Effector memory CD4-positive, alpha-beta T cell (primary cell): ENCODE measurements at regions not wholly inside any gene's neighbourhood (a gene's known extent, or its start where the extent isn't known, plus 50 kb on each side); places are given as distances from the start of the nearest gene placed in this dataset.

Experiments used
- DNase-seq, 3 donors: peaks; one replicate each; pipeline ENCODE4 v3.0.0-alpha.2; 2020
- H3K27ac ChIP-seq: 2 replicates; pipeline ENCODE4 v1.7.0; 2013; ENCODE audit warnings: mild to moderate bottlenecking, low read length, moderate library complexity; ENCODE audit not compliant: insufficient read depth, poor library complexity, severe bottlenecking
- H3K27me3 ChIP-seq: replicated peaks from 2 replicates; pipeline ENCODE4 v1.7.0; 2013; ENCODE audit warnings: mild to moderate bottlenecking, low read length; ENCODE audit not compliant: insufficient read depth, control insufficient read depth, poor library complexity, severe bottlenecking
- H3K36me3 ChIP-seq: 2 replicates; pipeline ENCODE4 v1.7.0; 2013; ENCODE audit warnings: mild to moderate bottlenecking, low read length, moderate library complexity; ENCODE audit not compliant: control insufficient read depth, insufficient read depth
- H3K4me1 ChIP-seq: 2 replicates; pipeline ENCODE4 v1.7.0; 2013; ENCODE audit warnings: low read length, mild to moderate bottlenecking; ENCODE audit not compliant: control insufficient read depth, insufficient read depth, poor library complexity, severe bottlenecking
- H3K4me3 ChIP-seq: 2 replicates; pipeline ENCODE4 v1.7.0; 2013; ENCODE audit warnings: low read length, low read depth, mild to moderate bottlenecking; ENCODE audit not compliant: insufficient read depth, poor library complexity, severe bottlenecking
- H3K9me3 ChIP-seq: 2 replicates; pipeline ENCODE4 v1.7.0; 2013; ENCODE audit warnings: mild to moderate bottlenecking, low read length, moderate library complexity; ENCODE audit not compliant: control insufficient read depth

DNA sequence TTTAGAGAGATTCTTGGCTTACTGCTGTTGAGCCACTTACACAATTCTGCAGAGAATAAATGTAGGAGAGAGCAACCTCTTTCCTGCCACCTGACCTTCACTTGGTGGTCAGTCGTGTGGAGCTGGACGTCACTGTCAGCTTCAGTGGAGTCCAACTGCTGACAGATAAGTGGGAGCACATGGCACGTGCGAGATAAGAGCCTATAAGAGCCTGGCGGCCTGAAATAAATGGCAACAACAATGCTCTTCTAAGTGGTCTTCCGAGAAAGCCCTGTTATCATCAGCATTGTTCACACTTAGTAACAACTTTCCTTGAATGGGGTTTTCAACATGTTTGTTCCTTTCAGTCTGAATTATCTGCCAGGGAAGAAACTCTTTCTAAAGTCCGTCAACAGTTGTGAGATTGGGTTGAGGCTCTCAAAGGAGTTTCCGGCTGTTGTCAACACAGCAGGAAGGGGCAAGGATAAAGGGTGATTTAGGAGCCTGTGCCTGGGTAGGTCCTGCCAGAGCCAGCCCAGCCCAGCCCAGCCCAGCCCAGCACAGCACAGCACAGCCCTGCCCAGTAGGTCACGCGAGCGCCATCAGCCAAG lies 57.2 kb upstream of the RUNX1 start:
- Histone ChIP-seq H3K27me3 (no peaks in the 10 kb centered on the region), H3K9me3 (no peaks in the 10 kb centered on the region), H3K27ac (no peak overlapping the region), H3K4me3 (no peak overlapping the region), H3K4me1 (no peaks in the 10 kb centered on the region), H3K36me3 (no peaks in the 10 kb centered on the region)
- no peak for DNase-seq

DNA sequence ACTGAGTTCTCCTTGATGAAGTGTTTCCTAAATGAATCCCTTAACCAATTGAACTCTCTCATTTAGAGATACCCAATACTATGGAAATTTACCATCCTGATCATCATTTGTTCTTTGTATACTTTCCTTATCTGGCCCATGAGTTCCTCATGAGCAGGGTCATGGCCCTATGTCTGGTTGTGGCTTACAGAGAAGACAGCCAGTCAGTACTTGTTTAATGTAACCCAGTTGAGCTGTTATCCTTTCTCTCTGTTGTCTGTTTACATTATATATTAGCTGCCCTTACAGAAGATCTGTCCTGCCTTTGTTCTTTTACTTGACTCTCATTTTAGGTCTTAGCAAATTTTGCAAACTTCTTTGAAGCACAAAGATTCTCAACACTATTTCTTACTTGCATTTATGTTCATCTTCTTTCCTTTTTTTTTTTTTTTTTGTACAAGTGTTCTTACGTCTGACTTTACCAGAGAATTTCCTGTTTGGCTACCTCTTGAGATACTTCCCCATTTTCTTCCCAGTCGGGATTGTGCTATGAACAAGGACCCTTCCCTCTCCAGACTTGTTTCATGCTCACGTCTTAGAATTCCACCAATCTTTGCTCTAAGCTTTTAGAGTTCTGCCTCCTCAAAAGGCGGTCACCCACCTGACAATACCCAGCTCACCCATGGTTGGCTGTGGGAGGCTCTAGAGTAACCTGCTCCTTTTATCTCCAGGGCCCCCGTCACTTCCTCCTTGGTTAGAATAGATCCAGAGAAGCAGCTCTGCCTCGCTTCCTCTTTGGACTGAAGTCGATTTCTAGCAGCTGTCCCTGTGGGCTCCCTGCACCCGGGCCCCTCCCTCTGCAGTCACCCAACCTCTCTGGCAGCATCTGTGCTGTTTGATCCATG lies 53.6 kb upstream of the RUNX1 start:
- no peaks in the 10 kb centered on the region for H3K9me3 ChIP-seq
- no peaks in the 10 kb centered on the region for H3K27me3 ChIP-seq
- peak in 1 of 3 donors; percentile 4 for DNase-seq
- H3K4me1 ChIP-seq: no peaks in the 10 kb centered on the region
- no peak overlapping the region for H3K4me3 ChIP-seq
- no peaks in the 10 kb centered on the region for H3K36me3 ChIP-seq
- H3K27ac ChIP-seq: no peak overlapping the region

DNA sequence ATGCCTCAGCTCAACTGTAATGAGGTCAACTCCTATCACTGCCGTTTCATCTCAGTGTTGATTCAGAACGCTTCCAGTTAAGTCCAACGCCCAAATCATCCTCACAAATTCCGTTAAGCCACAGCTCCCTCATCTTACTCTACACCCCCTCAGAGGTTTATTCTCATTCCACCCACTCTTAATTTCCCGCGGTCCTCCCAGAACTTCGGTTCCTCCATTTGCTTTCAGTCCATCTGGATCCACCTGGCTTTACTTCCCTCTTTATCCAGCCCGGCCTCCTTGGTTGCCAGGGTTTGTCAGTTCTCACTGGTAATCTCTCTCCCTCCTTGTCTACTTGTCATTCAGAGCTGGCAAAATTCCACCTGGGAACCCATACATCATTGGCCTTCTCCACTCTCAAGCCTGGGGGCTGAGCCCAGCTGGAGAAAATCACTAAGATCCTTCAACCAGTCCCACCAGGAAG lies 51.3 kb upstream of the RUNX1 start:
- no peak for DNase-seq
- H3K4me1 ChIP-seq: no peaks in the 10 kb centered on the region
- no peaks in the 10 kb centered on the region for H3K9me3 ChIP-seq
- H3K4me3 ChIP-seq: no peak overlapping the region
- H3K27ac ChIP-seq: no peak overlapping the region
- no peaks in the 10 kb centered on the region for H3K36me3 ChIP-seq
- no peaks in the 10 kb centered on the region for H3K27me3 ChIP-seq

DNA sequence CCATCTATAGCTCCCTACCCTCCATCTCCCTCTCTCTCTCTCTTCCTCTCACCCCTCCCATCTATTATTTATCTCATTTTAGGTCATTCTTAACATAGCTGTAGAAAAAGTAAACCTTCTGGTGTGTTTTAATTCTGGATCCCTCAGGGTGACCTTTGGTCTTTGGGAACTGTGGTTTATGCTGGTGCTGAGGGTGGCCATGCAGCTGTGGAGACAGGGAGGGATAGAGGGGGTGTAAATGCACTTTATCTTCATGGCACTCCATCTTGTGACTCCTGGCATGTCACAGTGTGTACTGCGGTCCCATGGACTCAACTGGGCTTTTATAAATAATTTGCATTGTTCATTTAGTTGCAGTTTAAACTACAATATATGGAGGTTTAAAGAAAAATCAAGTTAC lies 50.2 kb upstream of the RUNX1 start:
- H3K27me3 ChIP-seq: no peaks in the 10 kb centered on the region
- H3K36me3 ChIP-seq: no peaks in the 10 kb centered on the region
- no peak for DNase-seq

More for the DNA sequence above, 50.2 kb upstream of the RUNX1 start:
- Histone ChIP-seq H3K27ac (no peak overlapping the region), H3K4me1 (no peaks in the 10 kb centered on the region), H3K4me3 (no peak overlapping the region), H3K9me3 (no peaks in the 10 kb centered on the region)
